Kidney (tissue), 13 donors: ENCODE measurements at regions not wholly inside any gene's neighbourhood (a gene's known extent, or its start where the extent isn't known, plus 50 kb on each side); places are given as distances from the start of the nearest gene placed in this dataset.
A peak's percentile ranks its signal among the peaks of the same experiment; 100 is the strongest.

ENCODE experiments used
- DNase-seq, 5 donors: peaks; one replicate each; pipeline ENCODE4 v3.0.0-alpha.2; 2013 to 2020
- FAIRE-seq: peaks from 2 replicates; lab custom pipeline; 2012; peaks lifted over from hg19 to GRCh38; lab: Jason Lieb, UNC
- H3K27ac ChIP-seq, 2 donors: one replicate each; pipeline ENCODE4 v1.7.0; 2013; ENCODE audit warnings: low read depth in 2 of 2, low read length in 2 of 2, inconsistent platforms in 1 of 2
- H3K27me3 ChIP-seq: one replicate; pipeline ENCODE4 v1.7.1; 2013; ENCODE audit warnings: low read length, inconsistent platforms; ENCODE audit not compliant: control insufficient read depth, insufficient read depth
- H3K36me3 ChIP-seq, 3 donors: one replicate each; pipeline versions ENCODE4 v1.7.0 to v1.7.1; 2013; ENCODE audit warnings: low read length in 3 of 3, control low read depth in 1 of 3, inconsistent platforms in 1 of 3; ENCODE audit not compliant: insufficient read depth in 3 of 3, control insufficient read depth in 2 of 3
- H3K4me1 ChIP-seq, 3 donors: one replicate each; pipeline versions ENCODE4 v1.7.0 to v1.7.1; 2013; ENCODE audit warnings: low read length in 3 of 3, inconsistent platforms in 1 of 3, low read depth in 1 of 3; ENCODE audit not compliant: control insufficient read depth in 2 of 3, insufficient read depth in 2 of 3
- H3K4me3 ChIP-seq, 3 donors: one replicate each; pipeline versions ENCODE4 v1.7.0 to v1.8.1; 2013; ENCODE audit warnings: low read length in 3 of 3, control low read depth in 1 of 3, inconsistent platforms in 1 of 3
- H3K9ac ChIP-seq, 3 donors: one replicate each; pipeline versions ENCODE4 v1.7.0 to v1.7.1; 2013; ENCODE audit warnings: low read length in 3 of 3, control low read depth in 1 of 3, inconsistent platforms in 1 of 3
- H3K9me3 ChIP-seq, 3 donors: one replicate each; pipeline versions ENCODE4 v1.7.0 to v1.7.1; 2013; ENCODE audit warnings: low read length in 3 of 3, control low read depth in 1 of 3, inconsistent platforms in 1 of 3; ENCODE audit not compliant: control insufficient read depth in 2 of 3, insufficient read depth in 1 of 3
- intact Hi-C: fragments of 100-400 bp; cut with DNase I; formaldehyde crosslinking; loops from one replicate; pipeline ENCODE4 v1.11.1; 2022
- TF ChIP-seq, protein P1 (sequence below): IDR thresholded peaks from 3 replicates; pipeline ENCODE4 v1.5.1; 2012; ENCODE audit warnings: mild to moderate bottlenecking, moderate library complexity, borderline replicate concordance; ENCODE audit not compliant: insufficient read depth; ENCODE audit errors: extremely low read depth
- donor health status: control.
- donor health status: control.
- donor health status: control.
- donor health status: control.
- donor health status: control.
- donor health status: DM: yes; HTN: yes; CAD: no.
- donor health status: Normal renal cell carcinoma (clear cell type).

DNA sequence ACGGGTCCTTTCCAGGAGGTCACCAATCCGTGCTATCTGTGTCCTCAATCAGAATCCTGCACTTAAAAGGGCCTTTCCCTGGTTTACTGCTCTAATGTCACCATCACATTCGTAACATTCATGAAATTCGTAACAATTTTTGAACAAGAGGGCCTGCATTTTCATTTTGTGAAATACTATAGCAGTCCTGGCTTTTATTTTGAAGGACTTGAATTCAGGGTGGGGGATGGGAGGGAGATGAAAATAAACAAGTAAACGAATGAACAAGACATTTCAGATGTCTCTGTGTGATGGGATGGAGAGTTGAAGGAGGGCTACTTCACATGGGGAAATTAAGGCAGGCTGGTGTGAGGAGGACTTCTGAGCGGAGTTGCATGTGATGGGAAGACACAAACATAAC lies 281.0 kb downstream of the TSHZ3 start:
- H3K4me1 ChIP-seq: peaks cover 0 to 3% (median 0%) of the 10 kb centered on the region in 3 donors
- no peaks in the 10 kb centered on the region for H3K36me3 ChIP-seq
- DNase-seq: no peak
- TF ChIP-seq, protein P1, sequence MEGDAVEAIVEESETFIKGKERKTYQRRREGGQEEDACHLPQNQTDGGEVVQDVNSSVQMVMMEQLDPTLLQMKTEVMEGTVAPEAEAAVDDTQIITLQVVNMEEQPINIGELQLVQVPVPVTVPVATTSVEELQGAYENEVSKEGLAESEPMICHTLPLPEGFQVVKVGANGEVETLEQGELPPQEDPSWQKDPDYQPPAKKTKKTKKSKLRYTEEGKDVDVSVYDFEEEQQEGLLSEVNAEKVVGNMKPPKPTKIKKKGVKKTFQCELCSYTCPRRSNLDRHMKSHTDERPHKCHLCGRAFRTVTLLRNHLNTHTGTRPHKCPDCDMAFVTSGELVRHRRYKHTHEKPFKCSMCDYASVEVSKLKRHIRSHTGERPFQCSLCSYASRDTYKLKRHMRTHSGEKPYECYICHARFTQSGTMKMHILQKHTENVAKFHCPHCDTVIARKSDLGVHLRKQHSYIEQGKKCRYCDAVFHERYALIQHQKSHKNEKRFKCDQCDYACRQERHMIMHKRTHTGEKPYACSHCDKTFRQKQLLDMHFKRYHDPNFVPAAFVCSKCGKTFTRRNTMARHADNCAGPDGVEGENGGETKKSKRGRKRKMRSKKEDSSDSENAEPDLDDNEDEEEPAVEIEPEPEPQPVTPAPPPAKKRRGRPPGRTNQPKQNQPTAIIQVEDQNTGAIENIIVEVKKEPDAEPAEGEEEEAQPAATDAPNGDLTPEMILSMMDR: no peak
- H3K9me3 ChIP-seq: no peaks in the 10 kb centered on the region
- no peak overlapping the region for H3K4me3 ChIP-seq
- intact Hi-C loops: no loop called here
- no peak for FAIRE-seq
- H3K27me3 ChIP-seq: no peaks in the 10 kb centered on the region
- H3K27ac ChIP-seq: no peak overlapping the region
- H3K9ac ChIP-seq: no peak overlapping the region

DNA sequence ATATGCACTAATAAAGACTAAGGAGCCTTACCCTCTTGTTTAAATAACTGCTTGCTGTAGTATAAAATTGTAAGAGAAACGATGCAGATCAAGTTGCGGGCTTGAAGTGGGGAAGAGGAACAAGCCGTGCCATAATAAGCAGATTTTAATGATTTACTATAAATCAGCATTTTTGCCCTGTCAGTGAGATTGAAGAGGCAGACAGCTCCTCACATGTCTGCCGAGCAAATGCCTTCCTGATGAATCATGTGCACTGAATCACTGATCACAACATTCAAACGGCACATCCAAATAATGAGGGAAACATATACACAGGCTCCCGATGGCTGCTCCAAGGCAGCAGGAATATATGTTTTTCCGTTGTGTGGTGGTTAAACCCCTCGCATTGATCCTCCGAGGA lies 282.9 kb downstream of the TSHZ3 start:
- Histone ChIP-seq H3K4me1 (peaks cover 0 to 3% (median 0%) of the 10 kb centered on the region in 3 donors), H3K36me3 (no peaks in the 10 kb centered on the region), H3K4me3 (no peak overlapping the region), H3K9ac (no peak overlapping the region), H3K27me3 (no peaks in the 10 kb centered on the region), H3K27ac (no peak overlapping the region), H3K9me3 (no peaks in the 10 kb centered on the region)
- no peak for FAIRE-seq
- DNase-seq: peak in 3 of 5 donors; percentile 17 to 43 (median 33)
- intact Hi-C loops: no loop called here
- TF ChIP-seq, protein P1: no peak

DNA sequence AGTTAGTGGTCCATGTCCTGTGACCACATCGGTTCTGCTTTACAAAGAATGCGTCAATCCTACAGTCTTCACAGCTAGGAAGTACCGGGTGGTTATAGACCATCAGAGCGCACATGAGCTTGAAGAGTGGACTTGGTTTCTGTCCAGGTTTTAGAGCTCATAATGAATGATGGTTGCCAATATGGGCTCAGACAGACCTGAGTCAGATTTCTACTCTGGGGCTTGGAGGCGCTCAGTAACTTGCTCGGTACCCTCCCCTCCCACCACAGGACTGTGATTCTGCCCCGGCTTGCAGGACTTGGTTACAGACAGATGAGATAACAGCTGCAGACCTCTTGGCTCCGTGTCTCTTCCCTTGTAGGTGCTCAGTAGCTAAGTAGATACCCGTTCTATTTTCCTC lies 284.7 kb downstream of the TSHZ3 start:
- intact Hi-C loops: no loop called here
- Histone ChIP-seq H3K9me3 (no peaks in the 10 kb centered on the region), H3K36me3 (no peaks in the 10 kb centered on the region), H3K27me3 (no peaks in the 10 kb centered on the region), H3K4me1 (no peaks in the 10 kb centered on the region), H3K27ac (no peak overlapping the region), H3K9ac (no peak overlapping the region), H3K4me3 (no peak overlapping the region)
- peak in 2 of 5 donors; percentile 10 to 15 for DNase-seq
- no peak for FAIRE-seq
- TF ChIP-seq, protein P1: no peak
